Fibroblast of skin of left quadriceps (primary cell): ENCODE measurements at regions not wholly inside any gene's neighbourhood (a gene's known extent, or its start where the extent isn't known, plus 50 kb on each side); places are given as distances from the start of the nearest gene placed in this dataset.
"Not testable (repeated sequence)": the region's sequence is repeated elsewhere in the genome, so short reads cannot be mapped to it uniquely, and the experiment has no call there.

Experiments used
- DNase-seq, 2 experiments: peaks; one replicate each; pipeline ENCODE4 v3.0.0-alpha.2; 2013; ENCODE audit warnings: low read depth in 2 of 2

DNA sequence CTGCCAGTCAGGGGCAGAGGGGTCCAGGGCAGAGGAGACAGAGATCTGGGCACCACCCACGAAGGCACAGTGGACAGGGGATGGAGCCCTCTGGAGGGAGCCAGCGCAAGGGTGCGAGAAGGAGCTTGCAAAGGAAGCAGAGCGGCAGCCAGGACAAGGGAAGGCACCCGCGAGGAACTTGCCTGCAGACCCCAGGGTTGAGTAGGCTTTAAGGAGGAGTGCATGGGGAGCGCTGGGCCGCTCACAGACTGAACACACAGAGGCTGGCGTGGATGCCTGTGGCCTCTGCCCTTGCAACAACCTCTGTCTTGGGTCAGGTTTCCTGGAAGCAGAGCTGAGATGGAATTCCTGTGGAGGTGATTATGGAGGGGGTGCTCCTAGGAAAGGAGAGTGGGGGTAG, 374.4 kb downstream of the CNTNAP3B start:
- DNase-seq: not testable (repeated sequence)

DNA sequence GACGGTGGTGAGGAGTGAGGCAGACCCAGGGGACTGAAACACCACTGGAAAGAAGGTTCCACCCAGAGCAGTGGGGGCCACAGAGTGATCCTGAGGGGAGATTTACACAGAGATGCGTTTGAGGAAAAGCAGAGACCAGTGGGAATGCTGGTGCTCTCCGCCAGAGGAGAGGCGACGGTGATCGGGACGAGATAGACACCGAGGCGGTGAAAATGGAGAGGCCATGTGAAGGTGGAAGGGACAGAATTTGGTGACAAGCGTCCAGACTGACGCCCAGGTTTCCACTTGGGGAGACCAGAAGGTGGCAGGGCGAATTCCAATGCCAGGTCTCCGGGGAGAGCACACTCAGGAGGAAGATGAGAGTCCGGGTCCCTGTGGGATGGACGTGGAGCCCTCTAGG, 374.8 kb downstream of the CNTNAP3B start:
- not testable (repeated sequence) for DNase-seq

DNA sequence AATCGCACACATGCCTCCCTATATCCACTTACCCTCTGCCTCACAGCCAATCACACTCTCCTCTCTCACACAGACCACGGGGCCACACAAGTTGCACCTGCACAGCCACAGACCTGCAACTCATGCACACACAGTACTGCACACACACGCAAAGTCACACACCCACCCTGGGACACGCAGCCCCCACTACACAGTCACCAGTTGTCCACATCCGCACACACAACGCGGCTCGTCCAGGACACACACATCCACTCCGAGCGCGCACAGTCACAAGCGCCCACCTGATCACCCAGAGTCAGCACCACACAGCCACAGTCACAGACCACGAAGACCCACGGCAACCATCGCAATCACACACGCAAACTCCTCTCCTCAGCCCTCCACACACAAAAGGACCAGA, 387.3 kb downstream of the CNTNAP3B start:
- DNase-seq: not testable (repeated sequence)

DNA sequence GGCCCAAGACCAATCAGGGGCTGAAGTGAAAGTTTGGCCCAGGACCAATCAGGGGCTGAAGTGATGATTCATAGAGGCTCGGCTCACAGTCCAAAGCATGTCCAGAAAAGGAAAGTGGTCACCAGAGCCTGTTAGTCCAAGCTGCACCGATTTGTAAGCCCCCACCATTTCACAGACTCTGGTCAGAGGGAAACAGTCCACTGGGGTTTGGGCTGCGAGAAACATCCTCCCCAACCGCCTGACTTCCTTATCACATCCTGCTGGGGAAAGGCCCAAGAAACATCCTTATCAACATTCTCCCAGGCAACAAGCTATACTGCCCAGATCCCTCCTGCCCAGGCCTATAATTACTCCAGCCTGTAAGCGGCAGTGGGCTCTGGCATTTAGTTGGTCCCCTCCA, 388.1 kb downstream of the CNTNAP3B start:
- not testable (repeated sequence) for DNase-seq

DNA sequence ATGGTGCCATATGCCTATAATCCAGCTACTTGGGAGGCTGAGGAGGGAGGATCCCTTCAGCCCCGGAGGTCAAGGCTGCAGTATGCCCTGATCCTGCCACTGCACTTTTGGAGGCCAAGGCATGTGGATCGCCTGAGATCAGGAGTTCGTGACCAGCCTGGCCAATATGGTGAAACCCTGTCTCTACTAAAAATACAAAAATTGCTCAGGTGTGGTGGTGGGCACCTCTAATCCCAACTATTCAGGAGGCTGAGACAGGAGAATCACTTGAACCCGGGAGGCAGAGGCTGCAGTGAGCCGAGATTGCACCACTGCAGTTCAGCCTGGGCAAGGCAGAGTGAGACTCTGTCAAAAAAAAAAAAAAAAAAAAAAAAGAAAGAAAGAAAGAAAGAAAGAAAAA, 390.5 kb downstream of the CNTNAP3B start:
- DNase-seq: not testable (repeated sequence)

DNA sequence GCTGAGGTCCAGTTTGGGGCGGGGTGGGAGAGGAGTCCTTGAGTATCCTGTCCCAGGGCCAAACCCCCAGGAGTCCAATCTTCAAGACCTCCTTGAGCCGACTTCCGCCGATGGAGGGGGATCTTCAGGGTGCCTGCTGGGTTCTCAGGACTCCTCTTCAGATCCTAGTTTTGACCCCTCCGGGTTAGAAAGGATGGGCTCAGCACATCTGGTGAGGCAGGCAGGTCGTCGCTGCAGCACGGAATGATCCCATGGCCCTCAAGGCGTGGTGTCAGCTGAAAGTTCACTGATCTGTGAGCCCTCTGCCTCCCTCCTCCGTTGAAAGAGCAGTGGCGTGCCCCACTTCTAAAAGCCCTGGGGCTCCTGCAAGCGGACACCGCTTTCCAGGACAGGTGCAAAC, 430.0 kb downstream of the CNTNAP3B start:
- not testable (repeated sequence) for DNase-seq

DNA sequence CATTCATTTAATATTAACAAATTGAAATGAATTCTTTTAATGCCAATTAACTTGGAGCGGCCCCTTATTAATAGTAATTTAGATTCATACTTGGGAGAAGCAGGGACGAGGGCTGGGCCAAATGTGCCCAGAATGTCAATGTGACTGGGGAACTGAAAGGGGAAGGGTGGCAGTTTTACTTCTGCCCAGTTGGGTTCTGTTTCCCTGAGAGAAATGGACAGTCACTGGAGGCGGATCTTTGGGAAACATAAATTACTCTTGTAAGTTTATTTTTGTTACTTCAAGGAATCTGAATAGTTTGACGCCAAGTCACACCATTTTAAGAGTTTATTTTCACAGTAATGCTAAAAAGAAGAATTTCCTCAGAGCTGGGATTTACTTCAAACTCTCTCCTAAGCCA, 432.1 kb downstream of the CNTNAP3B start:
- not testable (repeated sequence) for DNase-seq

DNA sequence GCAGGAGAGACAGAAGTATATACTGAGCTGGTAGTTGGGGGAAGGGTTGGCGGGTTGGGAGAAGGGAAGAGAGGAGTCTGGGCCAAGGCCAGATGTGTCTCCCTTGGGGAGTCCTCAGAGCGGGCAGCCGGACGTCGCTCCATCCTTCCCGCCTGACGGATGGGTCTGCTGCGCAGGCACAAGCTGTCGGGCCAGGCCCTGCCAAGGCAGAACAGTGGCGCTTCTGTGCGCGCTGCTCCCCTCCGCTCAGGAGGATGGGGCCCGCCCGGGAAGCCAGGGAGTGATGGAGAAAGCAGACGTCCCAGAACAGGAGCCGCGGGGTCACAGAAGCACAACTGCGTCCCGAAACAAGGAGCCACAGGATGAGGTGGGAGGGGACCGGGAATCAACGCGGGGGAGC, 449.9 kb downstream of the CNTNAP3B start:
- DNase-seq: not testable (repeated sequence)

DNA sequence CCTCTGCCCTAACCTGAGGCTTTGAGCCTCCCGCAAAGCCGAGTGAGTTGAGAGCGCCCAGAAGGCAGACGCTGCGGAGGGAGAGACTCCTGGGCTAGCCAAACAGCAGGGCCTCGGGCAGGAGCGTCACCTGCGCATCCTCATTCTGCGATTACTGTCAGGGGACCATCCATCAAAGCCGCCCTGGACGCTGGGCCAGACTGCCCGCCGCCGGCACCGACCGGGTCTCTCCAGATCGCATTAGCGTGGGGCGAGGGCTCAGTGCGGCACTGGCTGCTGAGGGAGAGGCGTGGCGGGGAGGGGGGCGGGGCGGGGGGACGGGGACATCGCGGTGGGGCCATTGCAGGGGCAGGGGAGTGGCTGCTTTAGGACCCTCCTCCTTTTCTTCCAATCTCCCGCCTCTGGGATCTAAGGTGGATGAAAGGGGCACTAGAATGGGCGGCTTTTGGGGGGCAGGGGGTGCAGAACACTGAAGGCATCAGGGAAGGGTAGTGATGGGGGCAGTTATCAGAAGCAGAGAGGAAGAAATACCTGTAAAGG, 465.7 kb downstream of the CNTNAP3B start:
- not testable (repeated sequence) for DNase-seq

DNA sequence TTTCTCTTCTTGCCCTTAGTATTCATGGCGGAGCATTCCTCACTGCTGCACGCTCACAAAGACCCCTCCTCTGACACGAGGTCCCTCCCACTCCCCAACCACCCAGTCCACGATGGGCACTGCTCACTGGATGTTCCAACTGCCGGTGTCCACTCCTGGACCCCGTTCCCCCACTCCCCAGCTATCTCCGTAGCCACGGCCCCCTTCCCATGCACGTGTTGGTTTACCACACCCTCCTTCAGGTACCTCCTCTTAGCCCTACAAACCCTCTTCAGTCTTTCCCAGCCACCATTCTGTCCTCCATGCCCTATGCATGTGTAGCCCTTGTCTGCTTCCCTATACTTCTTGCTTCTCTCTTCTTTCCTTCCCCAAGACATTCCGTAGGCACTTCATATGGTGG, 469.6 kb upstream of the ZNG1F start:
- DNase-seq: not testable (repeated sequence)

DNA sequence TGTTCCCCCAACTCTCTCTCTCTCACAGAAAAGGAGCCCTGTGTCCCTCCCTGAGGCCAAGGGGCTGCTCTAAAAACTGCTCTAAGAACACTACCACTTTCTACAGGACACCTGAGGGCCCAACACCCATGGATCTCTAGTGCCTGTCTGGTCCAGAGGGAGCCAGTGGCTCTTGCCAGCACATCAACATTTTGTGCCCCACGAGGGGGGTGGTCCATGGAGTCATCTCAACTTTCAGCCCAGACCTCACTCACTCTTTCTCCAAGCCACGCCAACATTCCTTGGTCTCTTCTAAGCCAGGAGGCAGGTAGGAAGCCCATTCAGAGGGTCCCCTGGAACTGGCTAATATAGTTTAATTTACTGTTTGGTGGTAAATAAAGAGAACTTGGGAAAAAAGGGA, 469.0 kb upstream of the ZNG1F start:
- not testable (repeated sequence) for DNase-seq

DNA sequence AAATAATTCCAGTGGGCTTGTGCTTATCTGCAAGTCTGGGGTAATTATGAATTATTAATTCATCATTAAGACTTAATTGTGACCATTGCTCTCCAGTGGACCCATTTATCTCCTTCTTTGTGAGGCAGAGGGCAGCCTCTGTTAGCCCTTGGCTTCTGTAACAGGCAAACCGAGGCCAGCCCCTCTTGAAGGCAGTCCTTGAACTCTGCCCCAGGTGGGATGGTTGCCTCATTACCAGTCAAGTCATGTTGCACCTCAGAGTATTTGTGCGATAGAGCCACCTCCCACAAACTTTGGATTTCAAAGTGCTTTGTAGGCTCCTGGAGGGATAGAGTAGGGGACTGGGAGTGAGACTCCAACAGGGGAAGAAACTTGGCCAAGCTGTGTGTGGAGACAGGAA, 468.0 kb upstream of the ZNG1F start:
- DNase-seq: not testable (repeated sequence)

DNA sequence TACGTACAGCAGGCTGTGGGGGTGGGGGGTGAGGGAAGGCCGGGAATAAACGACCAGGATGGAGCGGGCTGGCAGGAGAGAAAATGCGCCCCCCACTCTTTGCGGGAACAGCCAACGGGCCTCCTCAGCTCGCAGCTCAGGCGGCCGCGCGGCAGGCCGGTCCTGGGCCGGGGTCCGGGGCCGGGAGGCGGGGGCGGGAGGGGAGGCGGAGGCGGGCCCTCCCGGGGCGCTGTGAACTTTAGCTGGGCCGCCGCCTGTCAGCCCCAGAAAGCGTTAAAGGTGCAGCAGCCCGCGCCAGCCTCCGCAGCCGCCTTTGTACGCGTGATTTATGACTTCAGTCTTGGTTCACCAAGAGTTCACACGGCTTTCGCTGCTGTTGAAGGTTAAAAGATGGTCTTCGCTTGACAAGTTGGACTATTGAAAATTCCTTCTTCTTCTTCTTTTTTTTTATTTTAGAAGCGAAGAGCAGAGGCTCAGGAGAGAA, 466.0 kb upstream of the ZNG1F start:
- DNase-seq: not testable (repeated sequence)

DNA sequence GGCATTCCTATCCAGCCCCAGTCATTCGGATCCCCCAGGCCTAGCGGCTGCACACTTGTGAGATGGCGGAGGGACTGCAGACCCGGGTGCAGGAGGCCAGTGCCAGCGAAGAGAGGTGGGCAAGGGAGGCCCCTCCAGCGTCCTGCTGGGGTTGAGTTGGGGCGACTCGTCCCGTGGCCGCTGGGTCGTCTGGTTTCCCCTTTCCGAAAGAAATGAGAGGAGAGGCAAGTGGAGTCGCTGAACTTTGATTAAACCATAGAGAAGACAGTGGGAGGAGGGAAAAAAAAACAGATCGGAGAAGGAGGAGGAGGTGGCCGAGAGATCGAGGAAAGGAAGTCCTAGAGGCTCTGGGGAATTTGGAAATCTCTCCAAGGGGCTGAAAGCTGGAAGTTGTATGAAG, 465.2 kb upstream of the ZNG1F start:
- DNase-seq: not testable (repeated sequence)

DNA sequence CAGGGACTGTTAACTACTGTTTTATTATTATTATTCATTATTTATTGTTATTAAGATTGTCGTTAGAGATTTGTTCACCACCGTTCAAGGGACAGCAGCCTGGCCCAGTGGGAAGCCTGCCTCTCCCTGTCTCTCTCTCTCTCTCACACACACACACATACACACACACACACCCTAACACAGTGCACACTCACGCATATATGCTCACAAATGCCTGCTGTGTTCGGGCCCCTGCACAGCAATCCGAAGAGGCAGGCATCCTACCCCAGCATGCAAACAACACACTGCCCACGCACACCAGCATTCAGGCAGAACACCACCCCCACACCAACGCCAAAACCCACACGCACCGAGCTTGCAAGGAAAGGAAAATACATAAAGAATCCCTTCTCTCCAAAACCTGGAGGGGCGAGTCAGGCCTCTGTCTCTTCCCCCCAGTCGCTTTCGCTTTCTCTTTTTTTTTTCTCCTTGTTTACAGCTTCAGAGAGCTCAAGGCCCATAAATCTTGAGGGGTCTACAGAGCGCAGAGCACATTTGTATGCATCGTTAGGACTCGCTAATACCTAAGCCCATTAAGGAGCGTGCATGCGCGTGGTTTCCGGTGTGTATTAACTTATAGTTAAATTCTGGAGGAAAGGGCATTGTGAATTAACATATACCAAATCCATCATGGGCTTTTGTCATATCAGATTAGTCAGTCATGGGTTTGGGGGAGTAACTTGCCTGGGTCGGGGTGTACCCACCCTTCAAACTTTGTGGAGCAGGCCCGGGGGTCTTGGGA, 464.6 kb upstream of the ZNG1F start:
- DNase-seq: not testable (repeated sequence)

DNA sequence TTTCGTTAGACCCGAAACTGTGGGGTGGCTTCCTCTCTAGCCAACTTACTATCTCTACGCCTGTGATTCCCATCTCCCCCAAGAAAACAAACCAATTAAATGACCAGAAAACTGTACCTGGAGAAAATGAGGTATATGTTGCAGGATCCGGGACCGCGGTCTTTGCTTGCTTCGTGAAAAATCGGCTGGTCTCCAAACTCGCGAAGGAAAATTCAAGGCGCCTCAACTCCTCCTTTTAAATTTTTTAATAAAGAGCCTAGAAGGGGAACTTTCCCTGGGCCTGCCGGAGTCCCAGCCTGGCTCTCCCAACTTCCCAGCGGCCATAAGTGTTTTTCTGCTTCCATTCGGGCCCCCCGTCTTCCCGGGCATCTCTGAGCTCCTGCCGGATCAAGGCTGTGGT, 463.7 kb upstream of the ZNG1F start:
- DNase-seq: not testable (repeated sequence)

DNA sequence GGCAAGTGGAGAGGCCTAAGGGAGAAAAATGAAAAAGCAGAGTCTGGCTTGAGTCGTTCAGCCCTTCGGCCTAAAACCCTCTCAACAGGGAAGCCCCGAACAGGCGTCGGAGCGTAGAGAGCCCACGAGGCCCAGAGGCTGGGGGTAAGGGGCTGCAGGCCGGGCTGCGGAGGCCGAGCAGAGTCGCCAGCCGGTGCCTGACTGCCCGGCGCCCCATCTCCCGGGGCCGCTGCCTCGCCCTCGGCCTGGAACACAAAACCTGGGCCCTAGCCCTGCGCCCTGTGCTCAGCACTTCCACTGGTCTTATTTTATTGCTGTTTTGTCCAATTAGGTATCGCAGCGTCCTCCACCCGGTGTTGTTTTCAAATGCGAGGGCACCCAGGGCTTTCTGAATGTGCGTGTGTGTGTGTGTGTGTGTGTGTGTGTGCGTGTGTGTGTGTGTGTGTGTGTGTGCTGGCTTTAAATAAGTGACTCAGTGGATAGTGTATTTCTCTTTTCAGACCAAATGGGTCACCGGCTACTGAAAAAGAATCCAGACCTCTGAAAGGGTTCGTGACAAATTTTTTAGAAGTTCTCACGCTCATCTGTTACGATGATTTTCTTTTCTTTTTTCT, 463.1 kb upstream of the ZNG1F start:
- DNase-seq: not testable (repeated sequence)

DNA sequence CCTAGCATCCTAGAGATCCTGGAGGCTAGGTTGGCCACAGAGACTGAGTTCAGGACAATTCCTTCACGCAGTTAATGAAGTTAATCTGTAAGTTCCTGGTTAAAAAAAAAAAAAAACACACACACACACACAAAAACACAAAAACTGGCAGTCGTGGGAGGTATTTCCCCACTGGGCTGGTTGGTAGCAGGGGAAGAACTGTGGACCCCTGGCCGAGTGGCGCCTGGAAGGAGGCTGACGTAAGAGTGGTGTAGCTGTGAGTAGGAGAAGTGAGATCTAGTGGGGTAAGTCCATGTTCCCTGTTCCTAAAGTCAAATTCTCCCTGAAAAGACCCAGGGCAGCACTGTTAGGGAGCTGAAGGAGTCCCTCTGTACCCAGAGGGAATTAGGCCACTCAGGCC, 461.0 kb upstream of the ZNG1F start:
- DNase-seq: not testable (repeated sequence)

DNA sequence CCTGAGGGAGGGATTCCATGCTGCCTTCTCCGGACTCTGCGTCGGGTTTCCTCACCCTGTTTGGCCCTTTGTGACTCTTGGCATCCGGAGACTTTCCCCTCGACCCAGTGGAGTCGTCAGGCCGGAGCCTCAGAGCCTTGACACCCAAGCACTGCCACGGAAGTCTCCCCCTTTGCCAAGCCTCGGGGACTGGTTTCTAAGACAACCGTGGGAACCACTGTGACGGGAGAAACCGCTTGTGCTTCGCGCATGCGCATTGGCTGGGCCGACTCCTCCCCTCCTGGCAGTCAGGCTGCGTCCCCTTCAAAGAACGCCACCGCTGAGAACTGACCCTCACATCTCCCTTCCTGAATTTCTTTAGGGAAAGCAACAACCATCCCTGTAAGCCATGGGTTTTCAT, 459.4 kb upstream of the ZNG1F start:
- DNase-seq: not testable (repeated sequence)

DNA sequence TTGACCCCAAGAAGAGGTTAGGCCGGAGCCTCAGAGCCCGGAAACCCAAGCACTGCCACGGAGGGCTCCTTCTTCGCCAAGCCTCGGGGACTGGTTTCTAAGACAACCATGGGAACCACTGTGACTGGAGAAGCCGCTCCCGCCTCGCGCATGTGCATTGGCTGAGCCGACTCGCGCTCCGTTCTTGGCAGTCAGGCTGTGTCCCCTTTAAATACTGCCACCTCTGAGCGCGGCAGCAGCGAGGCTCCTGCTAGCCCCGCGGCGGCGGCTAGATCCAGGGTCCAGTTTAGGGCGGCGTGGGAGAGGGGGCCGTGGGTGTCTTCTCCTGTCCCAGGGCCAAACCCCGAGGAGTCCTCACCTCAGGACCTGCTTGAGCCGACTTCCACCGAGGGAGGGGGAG, 457.1 kb upstream of the ZNG1F start:
- DNase-seq: not testable (repeated sequence)

DNA sequence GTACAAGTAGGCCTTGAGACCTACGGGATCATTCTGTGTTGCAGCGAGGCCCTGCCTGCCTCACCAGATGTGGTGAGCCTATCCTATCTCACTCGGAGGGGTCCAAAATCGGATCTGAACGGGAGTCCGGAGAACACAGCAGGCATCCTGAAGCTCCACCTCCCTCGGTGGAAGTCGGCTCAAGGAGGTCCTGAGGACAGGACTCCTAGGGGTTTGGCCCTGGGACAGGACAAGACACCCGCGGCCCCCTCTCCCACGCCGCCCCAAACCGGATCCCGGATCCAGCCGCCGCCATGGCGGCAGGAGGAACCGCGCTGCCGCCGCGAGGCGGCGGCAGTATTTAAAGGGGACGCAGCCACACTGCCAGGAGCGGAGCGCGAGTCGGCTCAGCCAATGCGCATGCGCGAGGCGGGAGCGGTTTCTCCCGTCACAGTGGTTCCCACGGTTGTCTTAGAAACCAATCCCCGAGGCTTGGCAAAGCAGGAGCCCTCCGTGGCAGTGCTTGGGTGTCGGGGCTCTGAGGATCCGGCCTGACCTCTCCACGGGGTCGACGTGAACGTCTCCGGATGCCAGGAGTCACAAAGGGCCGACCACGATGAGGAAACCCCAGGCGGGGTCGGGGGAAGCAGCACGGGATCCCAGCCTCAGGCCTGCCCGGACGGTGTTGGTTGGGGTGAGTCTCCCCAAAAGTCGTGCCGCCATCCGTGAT, 454.6 kb upstream of the ZNG1F start:
- peak; percentile 35 to 45 for DNase-seq

DNA sequence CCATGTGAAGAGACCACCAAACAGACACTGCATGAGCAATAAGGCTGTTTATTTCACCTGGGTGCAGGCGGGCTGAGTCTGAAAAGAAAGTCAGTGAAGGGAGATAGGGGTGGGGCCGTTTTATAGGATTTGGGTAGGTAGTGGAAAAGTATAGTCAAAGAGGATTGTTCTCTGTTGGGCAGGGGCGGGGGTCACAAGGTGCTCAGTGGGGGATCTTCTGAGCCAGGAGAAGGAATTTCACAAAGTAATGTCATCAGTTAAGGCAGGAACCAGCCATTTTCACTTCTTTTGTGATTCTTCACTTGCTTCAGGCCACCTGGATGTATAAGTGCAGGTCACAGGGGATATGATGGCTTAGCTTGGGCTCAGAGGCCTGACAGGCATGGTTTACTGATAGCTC, 444.6 kb upstream of the ZNG1F start:
- not testable (repeated sequence) for DNase-seq
